ENCODE measurements at regions not wholly inside any gene's neighbourhood (a gene's known extent, or its start where the extent isn't known, plus 50 kb on each side); places are given as distances from the start of the nearest gene placed in this dataset.
"Not testable (repeated sequence)": the region's sequence is repeated elsewhere in the genome, so short reads cannot be mapped to it uniquely, and the experiment has no call there.

GRCh38 chr14:105978618-105979295, 452.4 kb downstream of the TMEM121 start:
- Histone ChIP-seq H3K4me3 (no peak overlapping the region), H3K9me3 (no peaks in the 10 kb centered on the region), H3K36me3 (ENCODE audit: low read depth, missing control alignments) (no peaks in the 10 kb centered on the region), H3K4me1 (no peaks in the 10 kb centered on the region), H3K27ac (no peak overlapping the region), H3K27me3 (no peaks in the 10 kb centered on the region)
- TF ChIP-seq, protein P1, sequence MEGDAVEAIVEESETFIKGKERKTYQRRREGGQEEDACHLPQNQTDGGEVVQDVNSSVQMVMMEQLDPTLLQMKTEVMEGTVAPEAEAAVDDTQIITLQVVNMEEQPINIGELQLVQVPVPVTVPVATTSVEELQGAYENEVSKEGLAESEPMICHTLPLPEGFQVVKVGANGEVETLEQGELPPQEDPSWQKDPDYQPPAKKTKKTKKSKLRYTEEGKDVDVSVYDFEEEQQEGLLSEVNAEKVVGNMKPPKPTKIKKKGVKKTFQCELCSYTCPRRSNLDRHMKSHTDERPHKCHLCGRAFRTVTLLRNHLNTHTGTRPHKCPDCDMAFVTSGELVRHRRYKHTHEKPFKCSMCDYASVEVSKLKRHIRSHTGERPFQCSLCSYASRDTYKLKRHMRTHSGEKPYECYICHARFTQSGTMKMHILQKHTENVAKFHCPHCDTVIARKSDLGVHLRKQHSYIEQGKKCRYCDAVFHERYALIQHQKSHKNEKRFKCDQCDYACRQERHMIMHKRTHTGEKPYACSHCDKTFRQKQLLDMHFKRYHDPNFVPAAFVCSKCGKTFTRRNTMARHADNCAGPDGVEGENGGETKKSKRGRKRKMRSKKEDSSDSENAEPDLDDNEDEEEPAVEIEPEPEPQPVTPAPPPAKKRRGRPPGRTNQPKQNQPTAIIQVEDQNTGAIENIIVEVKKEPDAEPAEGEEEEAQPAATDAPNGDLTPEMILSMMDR (IDR thresholded peaks at IDR 0.05) = no peak
- no peak for TF ChIP-seq POLR2A (IDR thresholded peaks at IDR 0.05)
- WGBS, 2 donors = 79 to 82% methylated on average over 26 of the region's 26 CpGs
- intact Hi-C loops (cut with DNase I; ENCODE audit: low total_unique reads) = no loop called here
- DNase-seq = no peak

GRCh38 chr14:105979446-105979845, 453.1 kb downstream of the TMEM121 start:
- H3K27ac ChIP-seq = no peak overlapping the region
- H3K36me3 ChIP-seq (ENCODE audit: low read depth, missing control alignments) = no peaks in the 10 kb centered on the region
- DNase-seq = no peak
- H3K4me3 ChIP-seq = no peak overlapping the region
- 74 to 89% methylated on average over 9 of the region's 9 CpGs for WGBS, 2 donors
- H3K9me3 ChIP-seq = no peaks in the 10 kb centered on the region
- H3K27me3 ChIP-seq = no peaks in the 10 kb centered on the region
- H3K4me1 ChIP-seq = no peaks in the 10 kb centered on the region
- TF ChIP-seq POLR2A (IDR thresholded peaks at IDR 0.05) = no peak
- TF ChIP-seq, protein P1 (IDR thresholded peaks at IDR 0.05) = no peak
- intact Hi-C loops (cut with DNase I; ENCODE audit: low total_unique reads) = no loop called here

GRCh38 chr14:105980224-105980623, 453.8 kb downstream of the TMEM121 start:
- intact Hi-C loops (cut with DNase I; ENCODE audit: low total_unique reads) = no loop called here

DNA sequence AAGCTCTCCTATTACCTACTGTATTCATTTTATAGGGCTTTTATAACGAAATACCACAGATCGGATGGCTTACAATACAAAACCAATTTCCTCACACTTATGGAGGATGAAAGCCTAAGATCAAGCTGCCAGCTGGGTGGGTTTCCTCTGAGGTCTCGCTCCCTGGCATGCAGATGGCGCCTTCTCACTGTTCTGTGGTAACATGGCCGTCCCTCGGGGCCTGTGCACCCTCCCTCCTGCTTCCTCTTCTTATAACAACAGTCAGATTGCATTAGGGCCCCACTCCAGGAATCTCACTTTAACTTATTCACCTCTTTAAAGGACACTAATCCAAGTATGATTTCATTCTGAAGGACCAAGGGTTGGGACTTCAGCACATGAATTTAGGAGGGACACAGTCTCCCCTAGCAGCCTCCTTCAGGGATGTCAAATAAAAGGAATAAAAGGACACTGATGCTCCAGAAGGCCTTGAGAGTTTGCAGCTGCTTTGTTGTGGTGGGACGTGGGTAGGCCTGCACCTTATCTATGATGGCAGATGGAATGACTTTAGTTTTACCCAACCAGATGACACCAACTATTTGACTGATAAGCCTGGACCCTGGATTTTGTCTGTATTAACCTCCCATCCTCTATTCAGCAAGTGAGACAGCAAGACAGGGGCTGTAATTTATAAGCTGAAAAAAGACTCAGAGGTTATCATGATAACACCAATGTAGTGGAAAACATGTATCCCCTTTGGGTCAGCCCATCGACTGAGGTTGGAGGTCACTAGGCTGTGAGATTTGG, 455.3 kb downstream of the TMEM121 start:
- DNase-seq; H3K4me3 ChIP-seq; H3K4me1 ChIP-seq; H3K27me3 ChIP-seq; H3K36me3 ChIP-seq (ENCODE audit: low read depth, missing control alignments); H3K9me3 ChIP-seq; H3K27ac ChIP-seq; intact Hi-C loops (cut with DNase I; ENCODE audit: low total_unique reads): not testable (repeated sequence)
- WGBS, 2 donors = 71 to 78% methylated on average over 8 of the region's 8 CpGs

More at GRCh38 chr14:105980224-105980623, 453.8 kb downstream of the TMEM121 start:
- no peak for DNase-seq
- Histone ChIP-seq H3K27me3 (no peaks in the 10 kb centered on the region), H3K9me3 (no peaks in the 10 kb centered on the region), H3K36me3 (ENCODE audit: low read depth, missing control alignments) (no peaks in the 10 kb centered on the region), H3K4me1 (no peaks in the 10 kb centered on the region), H3K4me3 (no peak overlapping the region), H3K27ac (no peak overlapping the region)
- TF ChIP-seq, protein P1 (IDR thresholded peaks at IDR 0.05) = no peak
- TF ChIP-seq POLR2A (IDR thresholded peaks at IDR 0.05) = no peak
- WGBS, 2 donors = 67 to 81% methylated on average over 10 of the region's 10 CpGs

DNA sequence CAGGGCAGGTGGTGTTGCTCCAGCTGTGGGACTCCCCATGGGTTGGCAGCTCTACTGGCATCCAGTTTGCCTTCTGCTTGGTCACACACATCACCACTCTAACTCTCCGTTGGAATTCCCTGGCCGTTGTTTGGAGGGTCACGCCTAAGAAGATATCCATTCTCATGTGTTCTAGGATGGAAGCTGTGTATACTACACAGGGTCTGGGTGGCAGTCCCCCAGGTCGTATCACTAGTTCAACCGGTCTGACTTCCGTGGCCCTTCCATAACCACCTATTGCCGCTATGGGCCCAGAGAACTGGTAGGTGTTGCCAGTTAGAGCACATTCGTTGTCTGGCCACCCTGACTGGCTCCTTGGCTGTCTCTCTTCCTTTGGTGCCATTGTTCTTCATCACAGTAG, 456.3 kb downstream of the TMEM121 start:
- intact Hi-C loops (cut with DNase I; ENCODE audit: low total_unique reads) = no loop called here
- Histone ChIP-seq H3K4me3 (no peak overlapping the region), H3K9me3 (no peaks in the 10 kb centered on the region), H3K4me1 (no peaks in the 10 kb centered on the region), H3K36me3 (ENCODE audit: low read depth, missing control alignments) (no peaks in the 10 kb centered on the region), H3K27me3 (no peaks in the 10 kb centered on the region), H3K27ac (no peak overlapping the region)
- WGBS, 2 donors = 76 to 85% methylated on average over 6 to 8 of the region's 8 CpGs
- no peak for DNase-seq
- TF ChIP-seq, protein P1 (IDR thresholded peaks at IDR 0.05) = no peak

Measured in testis (tissue), 2 donors.